ENCODE measurements at regions not wholly inside any gene's neighbourhood (a gene's known extent, or its start where the extent isn't known, plus 50 kb on each side); places are given as distances from the start of the nearest gene placed in this dataset.
A peak's percentile ranks its signal among the peaks of the same experiment; 100 is the strongest.

GRCh38 chr1:59016390-59016789 lies 232.5 kb upstream of the JUN start:
- TF ChIP-seq CTCF (optimal IDR thresholded peaks at IDR 0.05 in 1 of 3, IDR thresholded peaks at IDR 0.05 in 1 of 3, conservative IDR thresholded peaks at IDR 0.05 in 1 of 3; ENCODE audit: extremely low read depth in 1 of 3, insufficient read depth in 2 of 3, low read length in 3 of 3) (peak in 1 of 3 experiments; percentile 21), EZH2 (IDR thresholded peaks at IDR 0.05; ENCODE audit: low read length) (no peak)
